Neural cell (in vitro differentiated cells): ENCODE measurements at regions not wholly inside any gene's neighbourhood (a gene's known extent, or its start where the extent isn't known, plus 50 kb on each side); places are given as distances from the start of the nearest gene placed in this dataset.
A peak's percentile ranks its signal among the peaks of the same experiment; 100 is the strongest.

Experiments
- H2AFZ ChIP-seq: fragments of 200-600, 300-800 bp; sonication (generic), shearing (Covaris generic); 2 replicates; pipeline ENCODE4 v1.6.0; 2014; ENCODE audit warnings: low read depth, mild to moderate bottlenecking, antibody characterized with exemption, low read length, moderate library complexity
- H3F3A ChIP-seq: fragments of 200-600 bp; shearing (Covaris generic); 2 replicates; pipeline ENCODE4 v1.6.1; 2016; ENCODE audit warnings: mild to moderate bottlenecking, moderate library complexity, mixed read lengths, antibody characterized with exemption, low read length; ENCODE audit not compliant: insufficient read depth, poor library complexity, severe bottlenecking
- H3K27ac ChIP-seq: fragments of 200-600, 300-800 bp; sonication (generic), shearing (Covaris generic); 2 replicates; pipeline ENCODE4 v1.5.1; 2014; ENCODE audit warnings: mild to moderate bottlenecking, low read length, moderate library complexity
- H3K27me3 ChIP-seq: fragments of 300-800, 200-600 bp; sonication (generic), shearing (Covaris generic); 2 replicates; pipeline ENCODE4 v1.6.0; 2014; ENCODE audit warnings: mild to moderate bottlenecking, low read depth, low read length, moderate library complexity; ENCODE audit not compliant: insufficient read depth
- H3K36me3 ChIP-seq: fragments of 300-800, 200-600 bp; sonication (generic), shearing (Covaris generic); 2 replicates; pipeline ENCODE4 v1.5.1; 2014; ENCODE audit warnings: mild to moderate bottlenecking, antibody characterized with exemption, low read length, moderate library complexity; ENCODE audit not compliant: insufficient read depth
- H3K4me2 ChIP-seq: fragments of 300-800, 200-600 bp; sonication (generic), shearing (Covaris generic); 2 replicates; pipeline ENCODE4 v1.6.0; 2014; ENCODE audit warnings: mild to moderate bottlenecking, low read length
- H3K4me3 ChIP-seq: fragments of 300-800, 200-600 bp; sonication (generic), shearing (Covaris generic); 2 replicates; pipeline ENCODE4 v1.5.1; 2014; ENCODE audit warnings: mild to moderate bottlenecking, low read length, moderate library complexity
- H3K79me2 ChIP-seq: fragments of 200-600 bp; shearing (Covaris generic); replicated peaks from 2 replicates; pipeline ENCODE4 v1.6.0; 2014; ENCODE audit warnings: mild to moderate bottlenecking, low read length, moderate library complexity; ENCODE audit not compliant: insufficient read depth
- H3K9ac ChIP-seq: fragments of 300-800, 200-600 bp; sonication (generic), shearing (Covaris generic); 2 replicates; pipeline ENCODE4 v1.6.1; 2016; ENCODE audit warnings: mild to moderate bottlenecking, low read length, mixed read lengths
- H3K9me2 ChIP-seq: fragments of 200-600 bp; shearing (Covaris generic); 2 replicates; pipeline ENCODE4 v1.6.1; 2016; ENCODE audit warnings: mild to moderate bottlenecking, low read length, mixed read lengths; ENCODE audit not compliant: insufficient read depth
- H3K9me3 ChIP-seq: fragments of 200-600, 300-800 bp; sonication (generic), shearing (Covaris generic); 2 replicates; pipeline ENCODE4 v1.6.1; 2016; ENCODE audit warnings: mild to moderate bottlenecking, mixed run types, low read length, moderate library complexity, mixed read lengths
- H4K20me1 ChIP-seq: fragments of 200-600 bp; shearing (Covaris generic); 2 replicates; pipeline ENCODE4 v1.6.1; 2016; ENCODE audit warnings: mild to moderate bottlenecking, mixed run types; ENCODE audit not compliant: insufficient read depth
- CTCF ChIP-seq: fragments of 450-650 bp; IDR thresholded peaks from 2 replicates; pipeline ENCODE4 v1.5.1; 2014; ENCODE audit warnings: antibody characterized with exemption, mild to moderate bottlenecking, moderate library complexity; ENCODE audit not compliant: poor library complexity, severe bottlenecking
- EP300 ChIP-seq: fragments of 450-650 bp; conservative IDR thresholded peaks from 2 replicates; pipeline ENCODE4 v1.6.1; 2014; ENCODE audit warnings: antibody characterized with exemption, mild to moderate bottlenecking, moderate library complexity; ENCODE audit not compliant: poor library complexity, severe bottlenecking
- EZH2 ChIP-seq: fragments of 200-600, 300-800 bp; shearing (Covaris generic), sonication (generic); IDR thresholded peaks from 2 replicates; pipeline ENCODE4 v1.6.1; 2014; ENCODE audit warnings: antibody characterized with exemption, low read length, borderline replicate concordance, mild to moderate bottlenecking; ENCODE audit not compliant: insufficient read depth, poor library complexity, severe bottlenecking
- MXI1 ChIP-seq: fragments of 450-650 bp; conservative IDR thresholded peaks from 2 replicates; pipeline ENCODE4 v1.6.1; 2014; ENCODE audit warnings: antibody characterized with exemption, mild to moderate bottlenecking; ENCODE audit not compliant: poor library complexity, severe bottlenecking
- POLR2AphosphoS5 ChIP-seq: IDR thresholded peaks from 2 replicates; pipeline ENCODE4 v1.6.1; 2012
- RAD21 ChIP-seq: fragments of 450-650 bp; conservative IDR thresholded peaks from 2 replicates; pipeline ENCODE4 v1.6.1; 2014; ENCODE audit warnings: antibody characterized with exemption, mild to moderate bottlenecking, moderate library complexity
- SMC3 ChIP-seq: fragments of 450-650 bp; conservative IDR thresholded peaks from 2 replicates; pipeline ENCODE4 v1.6.1; 2014; ENCODE audit warnings: antibody characterized with exemption, mild to moderate bottlenecking, moderate library complexity; ENCODE audit not compliant: poor library complexity
- TAF1 ChIP-seq: IDR thresholded peaks from 2 replicates; pipeline ENCODE4 v1.6.1; 2012; ENCODE audit warnings: low read depth
- TF ChIP-seq, protein P1 (sequence below): IDR thresholded peaks from 2 replicates; pipeline ENCODE4 v1.6.1; 2012; ENCODE audit warnings: borderline replicate concordance

DNA sequence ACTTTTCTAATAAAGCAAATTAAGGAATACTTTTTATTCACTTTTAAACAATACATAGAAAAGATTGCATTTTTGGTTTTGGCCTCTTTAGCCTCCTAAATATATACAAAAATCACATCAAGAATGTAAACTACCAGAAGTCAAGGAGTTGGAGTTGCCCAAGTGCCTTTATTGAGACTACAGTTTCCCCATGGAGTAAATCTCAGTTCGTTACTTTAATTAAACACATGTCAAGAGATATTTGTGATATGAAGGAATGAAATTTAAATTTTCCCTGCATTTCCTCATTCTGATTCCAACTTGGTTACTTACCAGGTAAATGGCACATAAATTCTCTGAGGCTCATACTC is 492.9 kb downstream of the TNS3 start:
- no peak overlapping the region for H3K27ac ChIP-seq

GRCh38 chr7:47088329-47089067 is 493.4 kb downstream of the TNS3 start:
- Histone ChIP-seq H3K79me2 (no peaks in the 10 kb centered on the region), H3K36me3 (no peaks in the 10 kb centered on the region), H4K20me1 (no peaks in the 10 kb centered on the region), H3K9me2 (no peaks in the 10 kb centered on the region), H3K4me3 (no peak overlapping the region), H3K27me3 (no peaks in the 10 kb centered on the region), H3K4me2 (no peak overlapping the region), H3F3A (no peaks in the 10 kb centered on the region), H3K9me3 (no peaks in the 10 kb centered on the region), H3K27ac (no peak overlapping the region), H2AFZ (no peak overlapping the region), H3K9ac (no peak overlapping the region)
- TF ChIP-seq CTCF, result peak; percentile 94
- TF ChIP-seq, protein P1, sequence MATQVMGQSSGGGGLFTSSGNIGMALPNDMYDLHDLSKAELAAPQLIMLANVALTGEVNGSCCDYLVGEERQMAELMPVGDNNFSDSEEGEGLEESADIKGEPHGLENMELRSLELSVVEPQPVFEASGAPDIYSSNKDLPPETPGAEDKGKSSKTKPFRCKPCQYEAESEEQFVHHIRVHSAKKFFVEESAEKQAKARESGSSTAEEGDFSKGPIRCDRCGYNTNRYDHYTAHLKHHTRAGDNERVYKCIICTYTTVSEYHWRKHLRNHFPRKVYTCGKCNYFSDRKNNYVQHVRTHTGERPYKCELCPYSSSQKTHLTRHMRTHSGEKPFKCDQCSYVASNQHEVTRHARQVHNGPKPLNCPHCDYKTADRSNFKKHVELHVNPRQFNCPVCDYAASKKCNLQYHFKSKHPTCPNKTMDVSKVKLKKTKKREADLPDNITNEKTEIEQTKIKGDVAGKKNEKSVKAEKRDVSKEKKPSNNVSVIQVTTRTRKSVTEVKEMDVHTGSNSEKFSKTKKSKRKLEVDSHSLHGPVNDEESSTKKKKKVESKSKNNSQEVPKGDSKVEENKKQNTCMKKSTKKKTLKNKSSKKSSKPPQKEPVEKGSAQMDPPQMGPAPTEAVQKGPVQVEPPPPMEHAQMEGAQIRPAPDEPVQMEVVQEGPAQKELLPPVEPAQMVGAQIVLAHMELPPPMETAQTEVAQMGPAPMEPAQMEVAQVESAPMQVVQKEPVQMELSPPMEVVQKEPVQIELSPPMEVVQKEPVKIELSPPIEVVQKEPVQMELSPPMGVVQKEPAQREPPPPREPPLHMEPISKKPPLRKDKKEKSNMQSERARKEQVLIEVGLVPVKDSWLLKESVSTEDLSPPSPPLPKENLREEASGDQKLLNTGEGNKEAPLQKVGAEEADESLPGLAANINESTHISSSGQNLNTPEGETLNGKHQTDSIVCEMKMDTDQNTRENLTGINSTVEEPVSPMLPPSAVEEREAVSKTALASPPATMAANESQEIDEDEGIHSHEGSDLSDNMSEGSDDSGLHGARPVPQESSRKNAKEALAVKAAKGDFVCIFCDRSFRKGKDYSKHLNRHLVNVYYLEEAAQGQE, result no peak
- TF ChIP-seq SMC3, result peak; percentile 97
- peak; percentile 96 for TF ChIP-seq RAD21

More for the DNA sequence above, 492.9 kb downstream of the TNS3 start:
- H4K20me1 ChIP-seq, result no peaks in the 10 kb centered on the region
- no peaks in the 10 kb centered on the region for H3K79me2 ChIP-seq
- no peak overlapping the region for H3K4me3 ChIP-seq
- H3K4me2 ChIP-seq, result no peak overlapping the region
- H2AFZ ChIP-seq, result no peak overlapping the region
- H3K9me2 ChIP-seq, result no peaks in the 10 kb centered on the region
- H3F3A ChIP-seq, result no peaks in the 10 kb centered on the region
- H3K9me3 ChIP-seq, result no peaks in the 10 kb centered on the region
- no peaks in the 10 kb centered on the region for H3K36me3 ChIP-seq
- TF ChIP-seq EP300 (no peak), SMC3 (peak; percentile 4), TAF1 (no peak), POLR2AphosphoS5 (no peak), RAD21 (no peak), EZH2 (no peak)
- no peak overlapping the region for H3K9ac ChIP-seq
- H3K27me3 ChIP-seq, result no peaks in the 10 kb centered on the region

DNA sequence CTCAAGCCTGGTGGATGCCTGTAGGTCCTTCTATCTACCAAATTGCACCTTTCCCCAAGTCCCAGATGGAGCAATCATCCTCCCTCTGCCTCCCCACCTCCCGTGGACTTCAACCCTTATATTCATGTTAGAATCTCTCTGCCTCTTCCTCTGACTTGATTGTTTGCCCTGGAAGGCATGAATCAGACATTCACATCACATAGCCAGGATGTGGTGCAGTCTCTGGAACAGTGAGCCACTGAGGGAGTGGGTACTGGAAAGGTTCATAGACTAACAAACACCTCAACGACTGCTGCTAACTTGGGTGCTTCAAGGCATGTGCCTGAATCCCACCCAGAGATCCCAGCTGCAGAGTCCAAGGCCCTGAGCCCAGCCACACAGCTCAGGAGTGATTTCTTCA is 494.0 kb downstream of the TNS3 start:
- TF ChIP-seq EP300, result no peak
- no peak for TF ChIP-seq MXI1
- TF ChIP-seq SMC3, result no peak
- no peak for TF ChIP-seq EZH2
- TF ChIP-seq, protein P1, result no peak
- Histone ChIP-seq H3K27ac (no peak overlapping the region), H3K27me3 (no peaks in the 10 kb centered on the region), H3K79me2 (no peaks in the 10 kb centered on the region), H2AFZ (no peak overlapping the region), H3K4me2 (no peak overlapping the region), H3F3A (no peaks in the 10 kb centered on the region), H4K20me1 (no peaks in the 10 kb centered on the region), H3K9me2 (no peaks in the 10 kb centered on the region), H3K4me3 (no peak overlapping the region), H3K9me3 (no peaks in the 10 kb centered on the region), H3K9ac (no peak overlapping the region), H3K36me3 (no peaks in the 10 kb centered on the region)
